H9 (cell line): ENCODE measurements at regions not wholly inside any gene's neighbourhood (a gene's known extent, or its start where the extent isn't known, plus 50 kb on each side); places are given as distances from the start of the nearest gene placed in this dataset.

Source experiments
- DNase-seq: peaks from one replicate; pipeline ENCODE4 v3.0.0-alpha.2; 2017
- H2AFZ ChIP-seq: one replicate; pipeline ENCODE4 v1.6.1; 2013; ENCODE audit warnings: mild to moderate bottlenecking, low read length, control low read depth, moderate library complexity
- H2AK5ac ChIP-seq: 2 replicates; pipeline ENCODE4 v1.6.1; 2013; ENCODE audit warnings: low read length, control low read depth, mixed read lengths; ENCODE audit not compliant: insufficient read length
- H2BK120ac ChIP-seq: one replicate; pipeline ENCODE4 v1.6.1; 2013; ENCODE audit warnings: low read depth, mild to moderate bottlenecking, low read length, control low read depth, inconsistent platforms; ENCODE audit not compliant: poor library complexity, severe bottlenecking
- H2BK12ac ChIP-seq: 2 replicates; pipeline ENCODE4 v1.6.1; 2013; ENCODE audit warnings: low read length, control low read depth, mixed read lengths, low read depth; ENCODE audit not compliant: insufficient read length
- H2BK15ac ChIP-seq: 2 replicates; pipeline ENCODE4 v1.6.1; 2013; ENCODE audit warnings: low read depth, low read length, control low read depth
- H2BK20ac ChIP-seq: one replicate; pipeline ENCODE4 v1.6.1; 2013; ENCODE audit warnings: low read depth, mild to moderate bottlenecking, low read length, control low read depth, inconsistent platforms; ENCODE audit not compliant: poor library complexity, severe bottlenecking
- H2BK5ac ChIP-seq: 2 replicates; pipeline ENCODE4 v1.6.1; 2013; ENCODE audit warnings: low read length, control low read depth, mixed read lengths; ENCODE audit not compliant: insufficient read length
- H3K14ac ChIP-seq: 2 replicates; pipeline ENCODE4 v1.6.1; 2013; ENCODE audit warnings: low read length, control low read depth; ENCODE audit not compliant: insufficient read depth
- H3K18ac ChIP-seq: 2 replicates; pipeline ENCODE4 v1.6.1; 2013; ENCODE audit warnings: low read depth, mild to moderate bottlenecking, mixed read lengths, low read length, control low read depth; ENCODE audit not compliant: insufficient read length
- H3K23ac ChIP-seq: 2 replicates; pipeline ENCODE4 v1.6.1; 2013; ENCODE audit warnings: low read length, control low read depth, mixed read lengths, low read depth; ENCODE audit not compliant: insufficient read length
- H3K23me2 ChIP-seq: 2 replicates; pipeline ENCODE4 v1.6.1; 2013; ENCODE audit warnings: low read depth, mild to moderate bottlenecking, mixed read lengths, low read length, control low read depth; ENCODE audit not compliant: insufficient read length, poor library complexity, severe bottlenecking
- H3K27ac ChIP-seq: 2 replicates; pipeline ENCODE4 v1.5.1; 2013; ENCODE audit warnings: low read length, control low read depth, mixed read lengths, low read depth; ENCODE audit not compliant: insufficient read length
- H3K27me3 ChIP-seq: 2 replicates; pipeline ENCODE4 v1.6.1; 2013; ENCODE audit warnings: low read length, control low read depth, inconsistent platforms; ENCODE audit not compliant: insufficient read depth
- H3K4ac ChIP-seq: 2 replicates; pipeline ENCODE4 v1.6.1; 2013; ENCODE audit warnings: low read depth, mild to moderate bottlenecking, control low read depth, inconsistent platforms, low read length, moderate library complexity
- H3K4me1 ChIP-seq: 2 replicates; pipeline ENCODE4 v1.6.1; 2013; ENCODE audit warnings: low read length, control low read depth, inconsistent platforms; ENCODE audit not compliant: insufficient read depth
- H3K4me2 ChIP-seq: 2 replicates; pipeline ENCODE4 v1.6.1; 2013; ENCODE audit warnings: low read length, control low read depth, mixed read lengths; ENCODE audit not compliant: insufficient read length, insufficient read depth
- H3K56ac ChIP-seq: 2 replicates; pipeline ENCODE4 v1.6.1; 2013; ENCODE audit warnings: low read depth, mild to moderate bottlenecking, mixed read lengths, low read length, control low read depth; ENCODE audit not compliant: insufficient read length
- H3K79me1 ChIP-seq: 2 replicates; pipeline ENCODE4 v1.6.1; 2013; ENCODE audit warnings: low read depth, mild to moderate bottlenecking, moderate library complexity, low read length, control low read depth, inconsistent platforms; ENCODE audit not compliant: insufficient read depth, poor library complexity, severe bottlenecking
- H3K79me2 ChIP-seq: 2 replicates; pipeline ENCODE4 v1.6.1; 2013; ENCODE audit warnings: low read length, control low read depth, inconsistent platforms; ENCODE audit not compliant: insufficient read depth
- H3K9ac ChIP-seq: 2 replicates; pipeline ENCODE4 v1.6.1; 2013; ENCODE audit warnings: low read length, control low read depth, mixed read lengths; ENCODE audit not compliant: insufficient read length; ENCODE audit errors: extremely low read depth
- H3K9me3 ChIP-seq: one replicate; pipeline ENCODE4 v1.6.1; 2013; ENCODE audit warnings: low read depth, low read length, inconsistent platforms; ENCODE audit not compliant: control insufficient read depth
- H3T11ph ChIP-seq: one replicate; pipeline ENCODE4 v1.6.1; 2013; ENCODE audit warnings: mild to moderate bottlenecking, low read length, control low read depth, inconsistent platforms
- H4K20me1 ChIP-seq: one replicate; pipeline ENCODE4 v1.6.1; 2013; ENCODE audit not compliant: control insufficient read depth, insufficient read length, insufficient read depth
- H4K5ac ChIP-seq: 2 replicates; pipeline ENCODE4 v1.6.1; 2013; ENCODE audit warnings: low read depth, mild to moderate bottlenecking, mixed read lengths, low read length, control low read depth; ENCODE audit not compliant: insufficient read length
- H4K8ac ChIP-seq: replicated peaks from 2 replicates; pipeline ENCODE4 v1.6.1; 2013; ENCODE audit warnings: low read length, control low read depth, mixed read lengths, low read depth; ENCODE audit not compliant: insufficient read length
- H4K91ac ChIP-seq: 2 replicates; pipeline ENCODE4 v1.6.1; 2013; ENCODE audit warnings: low read depth, mild to moderate bottlenecking, moderate library complexity, mixed read lengths, low read length, control low read depth; ENCODE audit not compliant: insufficient read length
- H3K27ac Mint-ChIP-seq, 3 experiments: 2 replicates in 2 of 3; 3 replicates in 1 of 3; pipeline ENCODE4 v1.8.0; 2020 to 2021; ENCODE audit warnings: mixed read lengths in 3 of 3, mild to moderate bottlenecking in 1 of 3, moderate library complexity in 1 of 3
- H3K27me3 Mint-ChIP-seq: 2 replicates; pipeline ENCODE4 v1.8.0; 2021; ENCODE audit warnings: low read depth, mild to moderate bottlenecking, moderate library complexity, mixed read lengths
- H3K36me3 Mint-ChIP-seq, 3 experiments: 2 replicates in 2 of 3; 3 replicates in 1 of 3; pipeline ENCODE4 v1.8.0; 2020 to 2021; ENCODE audit warnings: low read depth in 3 of 3, mixed read lengths in 3 of 3; ENCODE audit not compliant: insufficient read depth in 1 of 3
- H3K4me1 Mint-ChIP-seq, 2 experiments: 2 replicates each; pipeline ENCODE4 v1.8.0; 2020; ENCODE audit warnings: mixed read lengths in 2 of 2
- H3K4me3 Mint-ChIP-seq, 2 experiments: 2 replicates in 1 of 2; 3 replicates in 1 of 2; pipeline ENCODE4 v1.8.0; 2020 to 2021; ENCODE audit warnings: mild to moderate bottlenecking in 2 of 2, mixed read lengths in 2 of 2, moderate library complexity in 1 of 2
- H3K9me3 Mint-ChIP-seq, 2 experiments: 2 replicates in 1 of 2; 3 replicates in 1 of 2; pipeline ENCODE4 v1.8.0; 2020; ENCODE audit warnings: mild to moderate bottlenecking in 2 of 2, mixed read lengths in 2 of 2, moderate library complexity in 1 of 2
- CTCF ChIP-seq: fragments of 200-600 bp; sonication (generic); conservative IDR thresholded peaks from 3 replicates; pipeline ENCODE4 v1.8.0; 2021; ENCODE audit warnings: antibody characterized with exemption, mild to moderate bottlenecking
- WGBS: extraction: QIAGEN DNeasy Blood & Tissue Kit; methylation state at CpG from one replicate; pipeline ENCODE4 v1.1.7; 2013; ENCODE audit warnings: missing lambda C conversion rate, low lambda C conversion rate, mixed read lengths; ENCODE audit not compliant: insufficient read length; ENCODE audit errors: extremely low coverage; 5-methylcytosine and 5-hydroxymethylcytosine counted together

DNA sequence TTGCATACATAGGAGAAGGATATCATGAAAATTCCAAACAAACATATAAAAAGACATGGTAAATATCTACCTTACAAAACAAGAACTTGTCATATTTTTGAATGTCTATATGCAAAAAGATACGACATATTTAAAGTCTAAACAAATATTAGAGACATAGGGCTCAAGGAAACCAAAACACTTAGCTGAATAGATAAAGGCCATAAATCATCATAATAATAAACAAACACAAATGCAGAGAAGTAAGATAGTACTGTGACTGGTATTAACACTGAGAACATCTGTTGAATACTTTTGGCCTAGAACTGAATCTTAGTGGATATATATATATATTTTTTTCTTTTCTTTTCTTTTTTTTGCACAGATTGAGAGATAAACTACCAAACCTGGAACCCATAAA is 435.8 kb downstream of the KCNJ18 start:
- no peak overlapping the region for H2AFZ ChIP-seq
- Mint-ChIP-seq H3K4me1 (no peaks in the 10 kb centered on the region), H3K27ac (no peak overlapping the region), H3K9me3 (peaks cover 54 to 55% of the 10 kb centered on the region in 2 experiments), H3K36me3 (peaks cover 5 to 19% (median 18%) of the 10 kb centered on the region in 3 experiments; a peak in 5 of 7 replicates), H3K4me3 (no peak overlapping the region), H3K27me3 (peaks cover 1% of the 10 kb centered on the region; the same call in 1 of the 2 replicates)
- H3K23ac ChIP-seq: no peak overlapping the region
- H4K5ac ChIP-seq: no peak overlapping the region
- H3K9ac ChIP-seq: no peak overlapping the region
- H3K4ac ChIP-seq: no peak overlapping the region
- no peak overlapping the region for H3K14ac ChIP-seq
- H3K4me1 ChIP-seq: no peaks in the 10 kb centered on the region
- H3T11ph ChIP-seq: no peak overlapping the region
- H3K27me3 ChIP-seq: no peaks in the 10 kb centered on the region
- no peaks in the 10 kb centered on the region for H3K79me1 ChIP-seq
- H2BK5ac ChIP-seq: no peak overlapping the region
- no peaks in the 10 kb centered on the region for H3K23me2 ChIP-seq
- no CpG with 5 or more reads among the region's 1 CpG for WGBS
- H3K9me3 ChIP-seq: peaks cover 32% of the 10 kb centered on the region
- H2BK20ac ChIP-seq: no peak overlapping the region
- H3K27ac ChIP-seq: no peak overlapping the region
- H4K91ac ChIP-seq: no peak overlapping the region
- H3K79me2 ChIP-seq: no peaks in the 10 kb centered on the region
- no peak overlapping the region for H2BK12ac ChIP-seq
- H3K4me2 ChIP-seq: no peak overlapping the region
- H3K56ac ChIP-seq: no peak overlapping the region
- no peak overlapping the region for H3K18ac ChIP-seq
- no peak overlapping the region for H2AK5ac ChIP-seq
- no peaks in the 10 kb centered on the region for H4K20me1 ChIP-seq
- no peak overlapping the region for H2BK120ac ChIP-seq
- TF ChIP-seq CTCF: no peak
- no peak overlapping the region for H2BK15ac ChIP-seq
- H4K8ac ChIP-seq: no peak overlapping the region
- DNase-seq: no peak
